ENCODE measurements at regions not wholly inside any gene's neighbourhood (a gene's known extent, or its start where the extent isn't known, plus 50 kb on each side); places are given as distances from the start of the nearest gene placed in this dataset.

GRCh38 chr2:149765636-149766035, 178.1 kb upstream of the MMADHC start (continued):
- TF ChIP-seq EZH2phosphoT487 (IDR thresholded peaks at IDR 0.05; ENCODE audit: borderline replicate concordance, low read depth) = no peak
- no peak for TF ChIP-seq MEF2A (IDR thresholded peaks at IDR 0.05; ENCODE audit: borderline replicate concordance, low read depth)

DNA sequence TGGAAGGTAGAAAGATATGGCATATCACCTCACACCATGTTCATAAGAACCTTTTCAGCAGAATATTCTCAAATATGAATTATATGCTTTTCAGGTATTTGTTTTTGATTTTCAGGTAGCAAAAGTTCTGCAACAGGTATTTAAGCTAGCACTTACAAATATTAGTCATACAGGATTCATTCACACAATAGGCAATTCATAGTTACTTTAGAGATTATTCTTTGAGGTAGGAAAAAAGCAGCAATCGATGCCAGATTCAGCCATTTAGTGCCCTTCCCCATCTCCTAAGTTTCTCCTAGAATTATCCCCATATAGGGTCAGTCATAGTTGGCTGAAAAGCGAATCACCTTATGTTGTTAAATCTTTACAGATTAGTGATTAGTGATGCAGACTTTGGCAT, 177.4 kb upstream of the MMADHC start:
- Histone ChIP-seq H3K36me3 (replicated peaks in 1 of 2; ENCODE audit: control insufficient read depth in 1 of 2, insufficient read depth in 2 of 2, low read length in 1 of 2) (no peaks in the 10 kb centered on the region), H3K4me3 (ENCODE audit: low read depth in 2 of 2, low read length in 1 of 2) (no peak overlapping the region), H3F3A (replicated peaks; ENCODE audit: insufficient read depth) (peaks cover 7% of the 10 kb centered on the region), H3K9me2 (no peaks in the 10 kb centered on the region), H2AFZ (ENCODE audit: low read depth) (no peak overlapping the region), H4K20me1 (ENCODE audit: insufficient read depth) (no peaks in the 10 kb centered on the region), H3K4me2 (no peak overlapping the region), H3K9me3 (no peaks in the 10 kb centered on the region), H3K4me1 (ENCODE audit: control insufficient read depth in 1 of 2, insufficient read depth in 2 of 2, low read depth in 1 of 2, low read length in 1 of 2) (peaks cover 0 to 12% of the 10 kb centered on the region in 2 experiments; a peak in 2 of 4 replicates), H3K27me3 (ENCODE audit: insufficient read depth) (no peaks in the 10 kb centered on the region), H3K27ac (ENCODE audit: low read depth in 2 of 2, low read length in 1 of 2) (no peak overlapping the region), H3K79me2 (ENCODE audit: insufficient read depth) (no peaks in the 10 kb centered on the region), H3K9ac (no peak overlapping the region)
- POLR2A ChIA-PET = no interaction called here
- CTCF ChIA-PET = no interaction called here
- WGBS (ENCODE audit: low lambda C conversion rate) = 86% methylated on average over 2 of the region's 2 CpGs
- TF ChIP-seq RXRA (IDR thresholded peaks at IDR 0.05; ENCODE audit: borderline replicate concordance, low read depth) = no peak
- TF ChIP-seq FOXM1 (IDR thresholded peaks at IDR 0.05; ENCODE audit: low read depth) = no peak
- TF ChIP-seq, protein P1, sequence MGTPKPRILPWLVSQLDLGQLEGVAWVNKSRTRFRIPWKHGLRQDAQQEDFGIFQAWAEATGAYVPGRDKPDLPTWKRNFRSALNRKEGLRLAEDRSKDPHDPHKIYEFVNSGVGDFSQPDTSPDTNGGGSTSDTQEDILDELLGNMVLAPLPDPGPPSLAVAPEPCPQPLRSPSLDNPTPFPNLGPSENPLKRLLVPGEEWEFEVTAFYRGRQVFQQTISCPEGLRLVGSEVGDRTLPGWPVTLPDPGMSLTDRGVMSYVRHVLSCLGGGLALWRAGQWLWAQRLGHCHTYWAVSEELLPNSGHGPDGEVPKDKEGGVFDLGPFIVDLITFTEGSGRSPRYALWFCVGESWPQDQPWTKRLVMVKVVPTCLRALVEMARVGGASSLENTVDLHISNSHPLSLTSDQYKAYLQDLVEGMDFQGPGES (IDR thresholded peaks at IDR 0.05; ENCODE audit: low read depth, low read length) = no peak
- TF ChIP-seq GATA2 (CRISPR knock-in tag; IDR thresholded peaks at IDR 0.05) = no peak
- TF ChIP-seq TAF1 (IDR thresholded peaks at IDR 0.05; ENCODE audit: borderline replicate concordance, low read depth, low read length) = no peak
- TF ChIP-seq RFX5 (IDR thresholded peaks at IDR 0.05; ENCODE audit: low read length) = no peak
- TF ChIP-seq FOSL2 (IDR thresholded peaks at IDR 0.05; ENCODE audit: borderline replicate concordance, low read depth) = no peak
- no peak for TF ChIP-seq SIN3A (IDR thresholded peaks at IDR 0.05; ENCODE audit: borderline replicate concordance, low read depth, low read length)
- TF ChIP-seq, protein P2, sequence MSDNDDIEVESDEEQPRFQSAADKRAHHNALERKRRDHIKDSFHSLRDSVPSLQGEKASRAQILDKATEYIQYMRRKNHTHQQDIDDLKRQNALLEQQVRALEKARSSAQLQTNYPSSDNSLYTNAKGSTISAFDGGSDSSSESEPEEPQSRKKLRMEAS (IDR thresholded peaks at IDR 0.05; ENCODE audit: low read depth) = no peak
- TF ChIP-seq, protein P3, sequence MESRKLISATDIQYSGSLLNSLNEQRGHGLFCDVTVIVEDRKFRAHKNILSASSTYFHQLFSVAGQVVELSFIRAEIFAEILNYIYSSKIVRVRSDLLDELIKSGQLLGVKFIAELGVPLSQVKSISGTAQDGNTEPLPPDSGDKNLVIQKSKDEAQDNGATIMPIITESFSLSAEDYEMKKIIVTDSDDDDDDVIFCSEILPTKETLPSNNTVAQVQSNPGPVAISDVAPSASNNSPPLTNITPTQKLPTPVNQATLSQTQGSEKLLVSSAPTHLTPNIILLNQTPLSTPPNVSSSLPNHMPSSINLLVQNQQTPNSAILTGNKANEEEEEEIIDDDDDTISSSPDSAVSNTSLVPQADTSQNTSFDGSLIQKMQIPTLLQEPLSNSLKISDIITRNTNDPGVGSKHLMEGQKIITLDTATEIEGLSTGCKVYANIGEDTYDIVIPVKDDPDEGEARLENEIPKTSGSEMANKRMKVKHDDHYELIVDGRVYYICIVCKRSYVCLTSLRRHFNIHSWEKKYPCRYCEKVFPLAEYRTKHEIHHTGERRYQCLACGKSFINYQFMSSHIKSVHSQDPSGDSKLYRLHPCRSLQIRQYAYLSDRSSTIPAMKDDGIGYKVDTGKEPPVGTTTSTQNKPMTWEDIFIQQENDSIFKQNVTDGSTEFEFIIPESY (IDR thresholded peaks at IDR 0.05; ENCODE audit: borderline replicate concordance, low read depth) = no peak
- no peak for TF ChIP-seq POLR2AphosphoS5 (IDR thresholded peaks at IDR 0.05; ENCODE audit: low read depth, low read length)
- no peak for DNase-seq

- 89% methylated on average over 6 of the region's 6 CpGs for WGBS (ENCODE audit: low lambda C conversion rate)
- POLR2A ChIA-PET = no interaction called here
Measured at GRCh38 chr2:149763358-149763757, 175.8 kb upstream of the MMADHC start.

More at GRCh38 chr2:149763358-149763757, 175.8 kb upstream of the MMADHC start:
- Histone ChIP-seq H3K9me3 (no peaks in the 10 kb centered on the region), H3F3A (replicated peaks; ENCODE audit: insufficient read depth) (peaks cover 7% of the 10 kb centered on the region), H3K36me3 (replicated peaks in 1 of 2; ENCODE audit: control insufficient read depth in 1 of 2, insufficient read depth in 2 of 2, low read length in 1 of 2) (no peaks in the 10 kb centered on the region), H3K79me2 (ENCODE audit: insufficient read depth) (no peaks in the 10 kb centered on the region), H3K4me1 (ENCODE audit: control insufficient read depth in 1 of 2, insufficient read depth in 2 of 2, low read depth in 1 of 2, low read length in 1 of 2) (peaks cover 0 to 12% of the 10 kb centered on the region in 2 experiments; a peak in 2 of 4 replicates), H3K27ac (ENCODE audit: low read depth in 2 of 2, low read length in 1 of 2) (no peak overlapping the region), H3K27me3 (ENCODE audit: insufficient read depth) (no peaks in the 10 kb centered on the region), H2AFZ (ENCODE audit: low read depth) (no peak overlapping the region), H4K20me1 (ENCODE audit: insufficient read depth) (no peaks in the 10 kb centered on the region), H3K4me3 (ENCODE audit: low read depth in 2 of 2, low read length in 1 of 2) (no peak overlapping the region), H3K4me2 (no peak overlapping the region), H3K9me2 (no peaks in the 10 kb centered on the region), H3K9ac (no peak overlapping the region)
- no peak for DNase-seq
- no peak for TF ChIP-seq GATA2 (CRISPR knock-in tag; IDR thresholded peaks at IDR 0.05)
- TF ChIP-seq RXRA (IDR thresholded peaks at IDR 0.05; ENCODE audit: borderline replicate concordance, low read depth) = no peak
- CTCF ChIA-PET = no interaction called here
